Inflammatory macrophage (primary cell): ENCODE measurements at regions not wholly inside any gene's neighbourhood (a gene's known extent, or its start where the extent isn't known, plus 50 kb on each side); places are given as distances from the start of the nearest gene placed in this dataset.

Experiments used
- DNase-seq, 2 donors: peaks; one replicate each; pipeline ENCODE4 v3.0.0-alpha.2; 2020 to 2022

DNA sequence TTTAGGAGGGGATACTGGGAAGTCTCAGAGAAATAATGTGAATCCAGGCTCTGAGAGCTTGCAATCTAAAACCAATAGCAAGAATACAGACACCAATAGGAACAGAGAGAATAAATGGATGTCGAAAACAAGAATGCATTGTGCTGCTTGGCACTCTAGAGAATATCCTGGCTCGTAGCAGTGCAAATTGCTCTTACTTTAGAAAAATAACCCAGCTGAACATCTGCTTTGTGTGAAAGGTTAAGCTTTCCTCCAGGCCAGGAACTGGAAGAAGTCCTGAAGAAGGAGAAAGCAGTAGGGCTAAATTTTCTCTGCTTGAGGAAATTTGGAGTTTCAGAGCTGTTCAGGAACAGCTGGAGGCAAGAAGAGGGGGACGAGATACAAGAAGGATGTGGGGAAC lies 382.3 kb downstream of the HHIPL2 start:
- no peak for DNase-seq

DNA sequence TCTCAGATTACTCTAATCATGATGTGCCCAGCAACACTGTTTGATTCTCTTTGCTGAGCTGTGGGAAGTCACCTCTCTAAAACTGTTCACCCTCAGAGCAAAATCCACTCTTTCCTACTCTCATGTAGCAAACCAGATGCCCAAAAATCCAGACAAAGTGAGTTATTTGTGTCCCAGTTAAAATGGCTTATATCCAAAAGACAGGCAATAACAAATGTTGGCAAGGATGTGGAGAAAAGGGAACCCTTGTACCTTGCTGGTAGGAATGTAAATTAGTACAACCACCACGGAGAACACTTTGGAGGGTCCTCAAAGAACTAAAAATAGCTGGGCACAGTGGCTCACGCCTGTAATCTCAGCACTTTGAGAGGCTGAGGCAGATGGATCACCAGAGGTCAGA lies 384.0 kb downstream of the HHIPL2 start:
- no peak for DNase-seq

- DNase-seq: no peak
These were observed 386.2 kb downstream of the HHIPL2 start for GRCh38 chr1:222161676-222162075.

- no peak for DNase-seq
These were observed 390.3 kb downstream of the HHIPL2 start for GRCh38 chr1:222157612-222158011.

GRCh38 chr1:222140206-222140605 lies 398.3 kb upstream of the DUSP10 start:
- DNase-seq: no peak

DNA sequence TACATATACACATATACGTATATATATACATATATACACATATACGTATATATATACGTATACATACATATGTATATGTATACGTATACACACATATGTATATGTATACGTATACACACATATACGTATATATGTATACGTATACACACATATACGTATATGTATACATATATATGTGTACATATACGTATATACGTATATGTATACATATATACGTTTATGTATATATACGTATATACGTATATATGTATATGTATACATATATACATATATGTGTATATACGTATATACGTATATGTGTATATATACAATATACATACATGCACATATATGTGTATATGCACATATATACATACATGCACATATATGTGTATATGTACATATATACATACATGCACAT lies 396.2 kb upstream of the DUSP10 start:
- no peak for DNase-seq

DNA sequence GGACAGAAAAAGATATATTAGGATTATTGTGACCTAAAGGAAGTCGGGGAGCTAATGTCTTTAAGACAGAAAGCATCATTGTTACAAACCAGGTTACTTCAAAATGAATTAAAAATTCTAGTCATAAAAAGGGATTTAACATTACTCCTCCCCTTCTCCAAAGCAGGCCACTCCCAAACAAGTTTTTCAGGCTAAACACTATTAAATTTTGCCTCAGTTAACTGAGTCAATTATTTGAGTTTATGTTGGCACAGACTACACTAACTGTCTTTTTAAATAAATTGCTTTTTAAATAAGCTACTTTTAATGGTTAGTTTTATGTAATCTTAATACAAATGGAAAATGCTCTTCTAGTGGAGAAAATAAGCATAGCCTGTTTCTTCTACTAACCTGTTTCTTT lies 395.0 kb upstream of the DUSP10 start:
- DNase-seq: no peak

DNA sequence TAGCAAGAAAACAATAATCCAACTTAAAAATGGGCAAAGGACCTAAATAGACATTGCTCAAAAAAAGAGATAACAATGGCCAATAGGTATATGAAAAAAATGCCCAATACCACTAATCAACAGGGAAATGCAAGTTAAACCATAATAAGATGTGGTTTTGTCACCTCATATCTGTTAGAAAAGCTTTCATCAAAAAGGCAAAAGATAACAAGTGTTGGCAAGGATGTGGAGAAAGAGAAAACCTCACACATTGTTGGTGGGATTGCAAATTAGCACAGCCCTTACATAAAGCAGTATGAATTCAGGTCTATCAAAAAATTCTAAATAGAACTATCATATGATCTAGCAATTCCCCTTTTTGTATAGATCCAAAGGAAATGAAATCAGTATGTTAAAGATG lies 387.2 kb upstream of the DUSP10 start:
- DNase-seq: no peak

DNA sequence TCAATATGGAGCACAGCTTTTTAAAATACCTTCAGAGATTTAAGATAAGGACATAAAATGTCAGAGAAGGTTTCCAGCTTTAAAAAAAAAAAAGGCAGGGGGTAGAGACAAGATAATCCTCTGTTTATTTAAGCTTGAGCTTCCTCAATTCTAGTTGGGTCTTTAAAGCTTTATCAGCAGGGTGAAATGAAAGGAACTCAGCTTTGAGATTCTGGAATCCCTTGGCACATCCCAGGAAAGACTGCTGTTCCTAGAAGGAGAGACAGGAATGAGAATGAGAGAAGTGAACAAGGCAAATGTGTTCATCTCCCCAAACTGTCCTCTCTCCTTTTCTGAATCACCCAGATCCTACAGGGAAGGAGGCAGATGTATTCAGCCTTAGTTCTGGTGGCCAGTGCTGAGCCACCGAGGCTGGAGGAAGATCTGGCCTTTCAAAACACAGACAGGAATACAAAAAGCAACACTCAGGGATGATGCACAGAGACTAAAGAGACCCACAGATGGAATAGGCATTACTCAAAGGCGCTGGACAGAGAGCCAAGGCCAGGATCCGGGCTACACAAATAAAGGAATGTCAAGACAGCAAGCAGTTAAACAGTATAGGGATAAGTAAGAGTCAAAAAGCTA lies 385.8 kb upstream of the DUSP10 start:
- DNase-seq: no peak

- no peak for DNase-seq
These were observed 385.2 kb upstream of the DUSP10 start for GRCh38 chr1:222127096-222127495.

DNA sequence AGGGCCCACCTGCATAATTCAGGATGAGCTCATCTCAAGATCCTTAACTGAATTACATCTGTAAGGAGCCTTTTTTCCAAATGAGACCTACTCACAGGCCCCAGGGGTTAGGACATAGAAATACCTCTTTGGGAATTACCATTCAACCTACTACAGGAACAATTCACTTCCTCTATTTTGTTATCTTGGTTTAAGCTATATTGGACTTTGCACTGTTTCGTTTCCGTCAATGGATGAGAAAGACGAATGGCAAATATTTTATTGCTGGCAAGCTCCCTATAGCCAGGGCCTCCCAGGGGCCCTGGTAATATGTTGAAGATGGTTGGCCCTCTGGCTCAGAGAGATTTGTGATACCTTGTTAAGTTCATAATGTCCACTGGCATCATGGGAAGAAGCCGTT lies 384.2 kb upstream of the DUSP10 start:
- DNase-seq: no peak

DNA sequence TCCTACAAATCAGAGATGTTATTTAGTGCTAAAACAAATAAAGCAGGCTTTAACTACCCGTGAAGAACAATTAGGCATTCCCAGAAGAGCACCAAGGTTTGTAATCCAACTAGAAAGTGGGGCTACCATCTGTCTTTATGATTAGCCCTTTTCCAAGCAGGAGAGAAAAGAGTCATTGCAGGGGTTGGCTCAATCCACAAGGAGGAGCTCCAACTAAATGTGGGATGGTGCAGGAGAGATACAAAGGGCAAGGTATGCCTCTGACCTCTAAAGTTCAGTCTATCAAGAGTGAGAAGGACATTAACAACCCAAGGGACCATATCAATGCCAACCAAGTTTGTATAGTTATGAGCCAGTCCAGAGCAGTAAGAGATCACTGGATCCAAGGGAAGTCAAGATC lies 382.7 kb upstream of the DUSP10 start:
- DNase-seq: no peak

GRCh38 chr1:222123111-222123510 lies 381.2 kb upstream of the DUSP10 start:
- DNase-seq: no peak

GRCh38 chr1:222117809-222118208 lies 375.9 kb upstream of the DUSP10 start:
- DNase-seq: no peak

DNA sequence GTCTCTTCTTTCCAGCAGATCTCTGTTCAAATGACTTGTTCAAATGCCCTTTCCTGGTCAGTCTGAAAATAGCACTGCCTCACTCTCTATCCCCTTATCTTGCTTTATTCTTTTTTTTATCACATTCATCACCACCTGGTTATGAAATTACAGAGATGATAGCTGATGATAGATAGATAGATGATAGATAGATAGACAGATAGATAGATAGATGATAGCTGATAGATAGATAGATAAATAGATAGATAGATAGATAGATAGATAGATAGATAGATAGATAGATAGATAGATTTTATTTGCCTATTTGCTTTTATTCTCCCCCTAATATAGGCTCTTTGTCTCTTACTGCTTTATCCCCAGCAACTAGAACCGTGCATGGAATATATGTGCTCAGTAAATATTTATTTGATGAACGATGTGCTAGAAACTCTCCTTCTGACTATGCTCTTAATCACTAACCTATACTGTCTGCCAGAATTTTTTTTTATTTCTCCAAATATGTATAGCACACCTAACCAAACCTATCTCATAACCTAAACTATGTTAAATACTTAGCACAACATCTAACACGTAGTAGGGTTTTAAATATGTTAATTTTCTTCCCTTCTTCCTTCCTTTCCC lies 372.8 kb upstream of the DUSP10 start:
- DNase-seq: no peak

DNA sequence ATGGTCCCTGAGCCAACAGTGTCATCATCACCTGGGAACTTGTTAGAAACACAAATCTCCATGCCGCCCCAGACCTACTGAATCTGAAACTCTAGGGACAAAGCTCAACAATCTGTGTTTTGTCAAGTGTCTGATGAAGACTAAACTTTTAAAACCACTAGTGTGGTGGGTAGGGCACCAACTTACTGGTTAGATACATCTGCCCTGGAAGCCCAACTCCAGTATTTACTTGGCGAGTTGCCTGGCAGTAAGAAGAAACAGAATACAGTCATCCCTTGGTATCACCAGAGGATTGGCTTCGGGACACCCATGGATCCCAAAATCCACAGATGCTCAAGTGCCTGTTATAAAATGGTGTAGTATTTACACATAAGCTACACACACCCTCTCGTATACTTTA lies 367.9 kb upstream of the DUSP10 start:
- no peak for DNase-seq

DNA sequence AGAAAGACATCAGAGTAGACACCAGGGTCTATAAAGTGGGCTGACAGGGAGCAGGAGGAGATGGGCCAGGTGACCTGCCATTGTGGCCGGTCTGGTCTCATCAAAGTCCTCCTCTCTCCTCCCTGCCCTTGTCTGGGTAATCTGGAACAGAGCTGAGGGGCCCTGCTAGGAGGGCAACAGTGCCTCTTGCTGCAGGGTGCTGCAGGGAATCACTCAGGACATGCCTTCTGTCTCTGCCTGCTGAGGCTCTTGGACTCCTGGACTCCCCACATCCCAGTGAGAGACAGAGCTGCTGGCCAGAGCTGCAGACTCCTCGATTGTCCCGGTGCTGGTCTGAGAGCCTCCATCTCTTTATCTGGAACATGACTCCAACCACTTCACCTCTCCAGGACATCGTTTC lies 366.1 kb upstream of the DUSP10 start:
- no peak for DNase-seq

- DNase-seq: no peak
These were observed 365.4 kb upstream of the DUSP10 start for GRCh38 chr1:222107267-222107666.

DNA sequence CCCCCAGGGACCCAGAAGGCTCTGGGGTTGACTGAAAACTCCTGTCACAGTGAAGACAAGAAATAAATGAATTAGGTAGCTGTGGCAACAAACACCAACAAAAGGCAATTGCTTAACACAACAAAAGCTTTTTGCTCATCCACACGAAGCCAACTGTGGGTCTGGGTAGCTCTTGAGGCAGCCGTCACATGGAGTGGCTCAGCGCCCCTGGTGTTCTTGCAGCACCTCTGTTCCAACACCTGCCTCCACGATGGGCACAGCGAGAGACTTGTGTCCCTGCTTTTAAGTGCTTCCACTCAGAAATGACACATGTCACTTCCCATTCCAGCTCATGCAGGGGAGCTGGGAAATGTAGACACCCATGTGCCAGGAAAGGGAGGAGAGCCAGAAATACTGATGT lies 364.5 kb upstream of the DUSP10 start:
- DNase-seq: no peak

DNA sequence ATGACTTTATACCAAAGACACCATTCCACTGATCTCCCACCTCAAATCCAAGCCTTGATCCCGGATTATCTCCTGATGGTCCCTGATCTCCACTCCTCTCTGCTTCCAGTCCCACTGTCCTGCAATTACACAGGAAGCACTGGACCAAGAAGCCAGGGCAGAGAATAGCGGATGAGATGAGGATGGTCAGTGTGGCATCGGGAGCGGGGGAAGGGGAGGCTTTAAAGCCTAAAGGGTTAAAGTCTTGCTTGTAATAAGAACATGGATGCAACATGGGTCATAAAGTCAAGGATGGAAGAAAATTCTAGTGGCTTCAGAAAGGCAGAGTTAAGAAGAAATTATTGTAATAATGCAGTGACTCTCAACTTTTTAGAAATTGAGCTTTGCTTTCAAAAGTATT lies 364.0 kb upstream of the DUSP10 start:
- no peak for DNase-seq

DNA sequence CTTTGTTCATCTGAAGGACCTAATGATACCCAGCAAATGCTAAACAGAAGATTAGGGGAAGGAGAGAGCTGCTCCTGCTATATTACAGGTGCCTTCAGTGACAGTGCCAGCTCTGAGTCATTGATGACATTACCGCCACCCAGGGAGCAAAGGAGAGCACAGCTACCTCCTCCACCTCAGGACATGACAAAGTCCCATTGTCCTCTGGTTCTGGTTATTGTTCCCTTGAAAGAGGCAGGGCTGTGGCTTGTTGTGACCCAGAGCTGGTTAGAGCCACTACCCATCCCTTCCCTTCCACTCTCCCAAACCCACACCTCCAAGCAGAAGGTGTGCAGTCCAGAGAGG lies 363.5 kb upstream of the DUSP10 start:
- DNase-seq: no peak

DNA sequence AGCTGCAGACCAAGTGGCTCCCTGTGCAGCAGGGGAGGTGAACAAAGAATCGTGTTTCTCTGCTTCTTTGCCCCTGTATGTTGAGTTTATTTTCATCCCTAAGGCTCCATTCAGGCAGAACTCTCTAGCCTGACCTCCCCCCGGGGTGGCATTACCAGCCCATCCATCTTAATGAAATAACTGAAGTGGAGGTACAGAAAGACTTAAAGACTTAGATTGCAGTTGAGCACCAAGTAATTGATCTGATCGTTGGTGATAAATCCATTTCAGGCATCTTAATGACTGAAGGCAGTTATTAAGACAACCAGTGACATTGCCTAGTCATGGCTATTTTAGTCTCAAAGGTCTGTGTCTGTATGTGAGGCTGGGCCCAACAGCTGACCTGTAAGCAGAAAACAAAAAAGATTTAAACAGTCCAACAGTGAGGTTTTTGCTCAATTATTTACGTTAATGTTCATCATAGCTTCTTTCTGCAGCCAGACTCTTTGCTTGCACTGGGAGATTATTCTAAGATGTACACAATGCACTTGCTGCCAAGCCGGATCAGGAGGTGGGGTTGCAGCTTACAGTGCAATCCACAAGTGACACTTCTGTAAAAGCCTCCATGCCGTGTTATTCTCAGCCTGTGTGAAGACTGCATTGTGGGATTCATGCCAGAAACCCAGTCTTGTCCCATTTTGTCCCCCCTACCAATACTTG lies 363.0 kb upstream of the DUSP10 start:
- no peak for DNase-seq

GRCh38 chr1:222104097-222104496 lies 362.2 kb upstream of the DUSP10 start:
- DNase-seq: no peak

DNA sequence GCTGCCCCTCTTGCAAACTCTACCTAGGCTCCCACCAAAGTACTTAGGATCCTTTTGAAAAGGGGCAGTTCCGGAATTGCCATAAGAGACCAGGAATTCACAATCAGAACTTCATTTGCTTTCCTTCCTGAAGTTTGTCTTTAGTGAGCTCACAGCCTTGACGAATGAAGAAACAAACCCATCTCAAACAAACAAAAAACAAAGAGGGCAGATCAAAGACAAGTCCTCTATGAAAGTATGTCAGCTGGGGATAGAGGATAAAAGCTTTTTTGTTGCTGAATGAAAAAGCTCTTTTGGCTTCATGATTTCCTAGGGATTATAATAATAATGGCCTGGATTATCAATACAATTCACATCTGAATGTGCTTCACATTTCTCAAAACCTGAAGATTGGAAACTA lies 357.9 kb upstream of the DUSP10 start:
- no peak for DNase-seq

GRCh38 chr1:222098404-222098803 lies 356.5 kb upstream of the DUSP10 start:
- no peak for DNase-seq
